Caco-2 (cell line): ENCODE measurements at regions not wholly inside any gene's neighbourhood (a gene's known extent, or its start where the extent isn't known, plus 50 kb on each side); places are given as distances from the start of the nearest gene placed in this dataset.

Experiments used
- BruUV-seq: library from RNA; stranded (reverse); fragments of 400-500 nt; replicated peaks from 2 replicates; lab custom pipeline; 2021; lab: Mats Ljungman, UMichigan
- CTCF ChIA-PET: fragments of 300-600 bp; sonication (Branson Sonifier 250); formaldehyde crosslinking; loops from one replicate; lab custom pipeline; 2022; ENCODE audit warnings: antibody characterized with exemption; lab: Charles Lee
- POLR2A ChIA-PET: fragments of 300-600 bp; sonication (Branson Sonifier 250); formaldehyde crosslinking; loops from one replicate; lab custom pipeline; 2022; ENCODE audit warnings: antibody characterized with exemption; lab: Charles Lee
- DNase-seq, 2 experiments: peaks; one replicate each; pipeline versions ENCODE4 v3.0.0 to v3.0.0-alpha.2; 2020 to 2022
- H3K27me3 ChIP-seq: replicated peaks from 2 replicates; pipeline ENCODE4 v1.6.0; 2011; ENCODE audit warnings: low read length; ENCODE audit not compliant: control insufficient read depth, insufficient read depth
- H3K36me3 ChIP-seq: 2 replicates; pipeline ENCODE4 v1.5.1; 2011; ENCODE audit warnings: low read length; ENCODE audit not compliant: control insufficient read depth, insufficient read depth
- H3K4me1 ChIP-seq: fragments of 250-450 bp; sonication (Bioruptor Pico); 2 replicates; pipeline ENCODE4 v1.5.1; 2020; ENCODE audit warnings: mild to moderate bottlenecking
- H3K4me3 ChIP-seq: 2 replicates; pipeline ENCODE4 v1.5.1; 2011; ENCODE audit warnings: low read depth, mild to moderate bottlenecking, control low read depth, low read length
- H3K9me3 ChIP-seq: fragments of 250-450 bp; sonication (Bioruptor Pico); 2 replicates; pipeline ENCODE4 v1.5.1; 2020; ENCODE audit warnings: mild to moderate bottlenecking, moderate library complexity
- H3K27ac Mint-ChIP-seq: one replicate; pipeline ENCODE4 v1.8.0; 2022; ENCODE audit warnings: mixed read lengths; ENCODE audit not compliant: unreplicated experiment
- H3K27me3 Mint-ChIP-seq: one replicate; pipeline ENCODE4 v1.8.0; 2022; ENCODE audit warnings: mixed read lengths; ENCODE audit not compliant: insufficient read depth, unreplicated experiment
- H3K36me3 Mint-ChIP-seq: one replicate; pipeline ENCODE4 v1.8.0; 2022; ENCODE audit warnings: mild to moderate bottlenecking, mixed read lengths; ENCODE audit not compliant: insufficient read depth, unreplicated experiment
- H3K4me1 Mint-ChIP-seq: one replicate; pipeline ENCODE4 v1.8.0; 2022; ENCODE audit warnings: low read depth, mixed read lengths; ENCODE audit not compliant: unreplicated experiment
- H3K4me3 Mint-ChIP-seq: one replicate; pipeline ENCODE4 v1.8.0; 2022; ENCODE audit warnings: mild to moderate bottlenecking, moderate library complexity, mixed read lengths; ENCODE audit not compliant: unreplicated experiment
- H3K9me3 Mint-ChIP-seq: one replicate; pipeline ENCODE4 v1.8.0; 2022; ENCODE audit warnings: mixed read lengths; ENCODE audit not compliant: unreplicated experiment
- CTCF ChIP-seq, 2 experiments: fragments of 200-600 bp in 1 of 2; IDR thresholded peaks; 1 replicate in 1 of 2; 2 replicates in 1 of 2; pipeline versions ENCODE4 v1.5.1 to v1.8.0; 2011 to 2022; ENCODE audit warnings: antibody characterized with exemption in 1 of 2, control low read depth in 1 of 2, inconsistent platforms in 1 of 2, low read depth in 1 of 2, low read length in 1 of 2, mild to moderate bottlenecking in 1 of 2, moderate library complexity in 1 of 2; ENCODE audit not compliant: insufficient read depth in 1 of 2, severe bottlenecking in 1 of 2, unreplicated experiment in 1 of 2
- intact Hi-C: fragments of 100-400 bp; cut with micrococcal nuclease; formaldehyde crosslinking; loops from one replicate; pipeline ENCODE4 v1.10.0; 2022; ENCODE audit not compliant: unreplicated experiment

DNA sequence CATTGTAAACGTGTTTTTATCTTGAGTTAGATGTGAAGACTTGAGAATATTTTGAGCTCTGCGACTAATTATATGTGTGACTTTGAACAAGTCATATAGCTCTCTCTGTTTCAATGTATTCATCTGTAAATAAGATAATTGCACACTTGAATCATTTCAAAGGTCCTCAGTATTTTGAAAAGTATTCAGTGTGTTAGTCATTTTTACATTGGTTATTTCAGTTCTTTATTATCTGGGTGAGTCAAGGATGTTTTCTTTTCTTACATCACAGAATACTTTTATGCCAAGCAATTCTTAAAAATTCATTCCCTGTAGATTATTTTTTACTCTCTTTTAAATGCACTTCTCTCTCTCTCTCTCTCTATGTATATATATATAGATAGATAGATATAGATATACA, 1098.0 kb upstream of the ZEB2 start:
- BruUV-seq, result no TSS peak
- Mint-ChIP-seq H3K36me3 (no peaks in the 10 kb centered on the region), H3K4me3 (no peak overlapping the region), H3K4me1 (no peaks in the 10 kb centered on the region), H3K9me3 (no peaks in the 10 kb centered on the region), H3K27ac (no peak overlapping the region), H3K27me3 (peaks cover 3% of the 10 kb centered on the region)
- CTCF ChIA-PET, result no interaction called here
- Histone ChIP-seq H3K36me3 (no peaks in the 10 kb centered on the region), H3K9me3 (no peaks in the 10 kb centered on the region), H3K4me1 (no peaks in the 10 kb centered on the region), H3K4me3 (no peak overlapping the region), H3K27me3 (no peaks in the 10 kb centered on the region)
- intact Hi-C loops, result no loop called here
- DNase-seq, result no peak
- no peak for TF ChIP-seq CTCF (IDR thresholded peaks at IDR 0.05; ENCODE audit: insufficient read depth in 1 of 2, low read depth in 1 of 2, low read length in 1 of 2, severe bottlenecking in 1 of 2, unreplicated experiment in 1 of 2)
- POLR2A ChIA-PET, result no interaction called here

- Mint-ChIP-seq H3K36me3 (no peaks in the 10 kb centered on the region), H3K27ac (no peak overlapping the region), H3K9me3 (no peaks in the 10 kb centered on the region), H3K4me3 (no peak overlapping the region), H3K4me1 (no peaks in the 10 kb centered on the region), H3K27me3 (peaks cover 3% of the 10 kb centered on the region)
- Histone ChIP-seq H3K4me1 (no peaks in the 10 kb centered on the region), H3K27me3 (no peaks in the 10 kb centered on the region), H3K9me3 (no peaks in the 10 kb centered on the region), H3K36me3 (no peaks in the 10 kb centered on the region), H3K4me3 (no peak overlapping the region)
- ChIA-PET POLR2A (no interaction called here), CTCF (no interaction called here)
- no peak for DNase-seq
- intact Hi-C loops, result no loop called here
- BruUV-seq, result no TSS peak
- no peak for TF ChIP-seq CTCF (IDR thresholded peaks at IDR 0.05; ENCODE audit: insufficient read depth in 1 of 2, low read depth in 1 of 2, low read length in 1 of 2, severe bottlenecking in 1 of 2, unreplicated experiment in 1 of 2)
Measured at GRCh38 chr2:145617420-145617819, 1097.5 kb upstream of the ZEB2 start.

GRCh38 chr2:145615626-145616025, 1095.7 kb upstream of the ZEB2 start:
- H3K4me3 Mint-ChIP-seq, result no peak overlapping the region
- no peaks in the 10 kb centered on the region for H3K9me3 Mint-ChIP-seq
- ChIA-PET CTCF (no interaction called here), POLR2A (no interaction called here)
- no peak for DNase-seq
- Histone ChIP-seq H3K4me1 (no peaks in the 10 kb centered on the region), H3K9me3 (no peaks in the 10 kb centered on the region), H3K4me3 (no peak overlapping the region), H3K36me3 (no peaks in the 10 kb centered on the region), H3K27me3 (no peaks in the 10 kb centered on the region)
- intact Hi-C loops, result no loop called here
- no peak for TF ChIP-seq CTCF (IDR thresholded peaks at IDR 0.05; ENCODE audit: insufficient read depth in 1 of 2, low read depth in 1 of 2, low read length in 1 of 2, severe bottlenecking in 1 of 2, unreplicated experiment in 1 of 2)
- H3K27ac Mint-ChIP-seq, result no peak overlapping the region
- no peaks in the 10 kb centered on the region for H3K4me1 Mint-ChIP-seq
- BruUV-seq, result no TSS peak
- peaks cover 3% of the 10 kb centered on the region for H3K27me3 Mint-ChIP-seq
- no peaks in the 10 kb centered on the region for H3K36me3 Mint-ChIP-seq
